ENCODE measurements at regions not wholly inside any gene's neighbourhood (a gene's known extent, or its start where the extent isn't known, plus 50 kb on each side); places are given as distances from the start of the nearest gene placed in this dataset.

- no peaks in the 10 kb centered on the region for H3K4me1 ChIP-seq
- H3K9ac ChIP-seq (ENCODE audit: low read depth in 2 of 2, low read length in 2 of 2) = no peak overlapping the region
- TF ChIP-seq, protein P1, sequence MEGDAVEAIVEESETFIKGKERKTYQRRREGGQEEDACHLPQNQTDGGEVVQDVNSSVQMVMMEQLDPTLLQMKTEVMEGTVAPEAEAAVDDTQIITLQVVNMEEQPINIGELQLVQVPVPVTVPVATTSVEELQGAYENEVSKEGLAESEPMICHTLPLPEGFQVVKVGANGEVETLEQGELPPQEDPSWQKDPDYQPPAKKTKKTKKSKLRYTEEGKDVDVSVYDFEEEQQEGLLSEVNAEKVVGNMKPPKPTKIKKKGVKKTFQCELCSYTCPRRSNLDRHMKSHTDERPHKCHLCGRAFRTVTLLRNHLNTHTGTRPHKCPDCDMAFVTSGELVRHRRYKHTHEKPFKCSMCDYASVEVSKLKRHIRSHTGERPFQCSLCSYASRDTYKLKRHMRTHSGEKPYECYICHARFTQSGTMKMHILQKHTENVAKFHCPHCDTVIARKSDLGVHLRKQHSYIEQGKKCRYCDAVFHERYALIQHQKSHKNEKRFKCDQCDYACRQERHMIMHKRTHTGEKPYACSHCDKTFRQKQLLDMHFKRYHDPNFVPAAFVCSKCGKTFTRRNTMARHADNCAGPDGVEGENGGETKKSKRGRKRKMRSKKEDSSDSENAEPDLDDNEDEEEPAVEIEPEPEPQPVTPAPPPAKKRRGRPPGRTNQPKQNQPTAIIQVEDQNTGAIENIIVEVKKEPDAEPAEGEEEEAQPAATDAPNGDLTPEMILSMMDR (IDR thresholded peaks at IDR 0.05) = no peak
- no peak for DNase-seq
- no peaks in the 10 kb centered on the region for H3K9me3 ChIP-seq
- no peaks in the 10 kb centered on the region for H3K27me3 ChIP-seq
- intact Hi-C loops (cut with DNase I) = no loop called here
- H3K4me3 ChIP-seq = no peak overlapping the region
- H3K36me3 ChIP-seq = no peaks in the 10 kb centered on the region
- H3K27ac ChIP-seq = no peak overlapping the region
These were observed 293.4 kb upstream of the CHST9 start for GRCh38 chr18:27478459-27478858.

DNA sequence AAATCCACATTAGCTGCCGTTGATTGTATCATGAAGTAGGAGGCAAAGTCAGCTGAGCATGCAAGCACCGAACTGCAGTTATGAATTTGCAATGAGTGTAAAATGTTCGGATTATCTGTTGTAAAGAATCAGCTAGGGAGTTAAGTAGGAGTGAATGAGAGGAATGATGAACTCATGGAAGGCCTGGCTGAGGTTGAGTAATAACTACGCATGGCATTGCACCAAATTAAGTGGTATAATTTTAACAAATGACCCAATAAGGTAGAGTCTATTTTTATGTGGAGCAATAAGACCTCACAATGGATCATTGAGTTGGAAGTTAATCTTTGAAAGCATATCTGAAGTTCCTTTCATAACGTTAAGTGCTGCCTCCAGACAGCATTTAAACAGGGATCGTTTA is 288.2 kb upstream of the CHST9 start:
- no peak overlapping the region for H3K27ac ChIP-seq

GRCh38 chr18:27467073-27467472 is 282.0 kb upstream of the CHST9 start:
- Histone ChIP-seq H3K27ac (no peak overlapping the region), H3K4me3 (no peak overlapping the region), H3K9ac (ENCODE audit: low read depth in 2 of 2, low read length in 2 of 2) (no peak overlapping the region), H3K36me3 (no peaks in the 10 kb centered on the region), H3K9me3 (no peaks in the 10 kb centered on the region), H3K27me3 (no peaks in the 10 kb centered on the region), H3K4me1 (no peaks in the 10 kb centered on the region)
- TF ChIP-seq, protein P1 (IDR thresholded peaks at IDR 0.05) = no peak
- no peak for DNase-seq
- intact Hi-C loops (cut with DNase I) = no loop called here

More for the DNA sequence above, 288.2 kb upstream of the CHST9 start:
- H3K36me3 ChIP-seq = no peaks in the 10 kb centered on the region
- H3K4me3 ChIP-seq = no peak overlapping the region
- H3K4me1 ChIP-seq = no peaks in the 10 kb centered on the region
- no peaks in the 10 kb centered on the region for H3K27me3 ChIP-seq
- intact Hi-C loops (cut with DNase I) = no loop called here
- DNase-seq = no peak
- TF ChIP-seq, protein P1 (IDR thresholded peaks at IDR 0.05) = no peak
- H3K9me3 ChIP-seq = no peaks in the 10 kb centered on the region
- H3K9ac ChIP-seq (ENCODE audit: low read depth in 2 of 2, low read length in 2 of 2) = no peak overlapping the region

GRCh38 chr18:27461957-27462356 is 276.8 kb upstream of the CHST9 start:
- Histone ChIP-seq H3K9me3 (no peaks in the 10 kb centered on the region), H3K4me1 (no peaks in the 10 kb centered on the region), H3K36me3 (no peaks in the 10 kb centered on the region), H3K27me3 (no peaks in the 10 kb centered on the region), H3K27ac (no peak overlapping the region), H3K4me3 (no peak overlapping the region), H3K9ac (ENCODE audit: low read depth in 2 of 2, low read length in 2 of 2) (no peak overlapping the region)
- DNase-seq = no peak
- intact Hi-C loops (cut with DNase I) = no loop called here
- TF ChIP-seq, protein P1 (IDR thresholded peaks at IDR 0.05) = no peak

DNA sequence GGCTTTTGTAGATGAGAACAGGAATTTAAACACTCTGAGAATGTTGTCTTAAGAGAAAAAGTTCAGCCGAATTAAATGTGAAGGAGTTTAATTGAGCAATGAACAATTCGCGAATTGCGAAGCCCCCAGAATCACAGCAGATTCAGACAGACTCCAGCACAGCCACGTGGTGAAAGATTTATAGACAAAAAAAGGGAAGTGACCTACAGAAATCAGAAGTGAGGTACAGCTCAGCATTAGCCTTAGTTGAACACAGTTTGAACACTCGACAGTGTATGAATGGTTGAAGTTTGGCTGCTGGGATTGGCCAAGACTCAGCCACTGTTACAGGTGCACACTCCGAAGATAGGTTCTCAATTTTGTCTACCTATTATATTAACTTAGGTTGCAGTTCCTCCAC is 264.0 kb upstream of the CHST9 start:
- Histone ChIP-seq H3K9ac (ENCODE audit: low read depth in 2 of 2, low read length in 2 of 2) (no peak overlapping the region), H3K9me3 (no peaks in the 10 kb centered on the region), H3K27ac (no peak overlapping the region), H3K4me1 (no peaks in the 10 kb centered on the region), H3K27me3 (no peaks in the 10 kb centered on the region), H3K36me3 (no peaks in the 10 kb centered on the region), H3K4me3 (no peak overlapping the region)
- DNase-seq = no peak
- TF ChIP-seq, protein P1 (IDR thresholded peaks at IDR 0.05) = no peak
- intact Hi-C loops (cut with DNase I) = no loop called here

- DNase-seq = no peak
- Histone ChIP-seq H3K4me1 (no peaks in the 10 kb centered on the region), H3K9me3 (no peaks in the 10 kb centered on the region), H3K4me3 (no peak overlapping the region), H3K27ac (no peak overlapping the region), H3K27me3 (no peaks in the 10 kb centered on the region), H3K36me3 (no peaks in the 10 kb centered on the region), H3K9ac (ENCODE audit: low read depth in 2 of 2, low read length in 2 of 2) (no peak overlapping the region)
- TF ChIP-seq, protein P1 (IDR thresholded peaks at IDR 0.05) = no peak
- intact Hi-C loops (cut with DNase I) = no loop called here
These were observed 262.8 kb upstream of the CHST9 start for GRCh38 chr18:27447930-27448329.
